GM19240 (cell line): ENCODE measurements at regions not wholly inside any gene's neighbourhood (a gene's known extent, or its start where the extent isn't known, plus 50 kb on each side); places are given as distances from the start of the nearest gene placed in this dataset.
"Not testable (repeated sequence)": the region's sequence is repeated elsewhere in the genome, so short reads cannot be mapped to it uniquely, and the experiment has no call there.

ENCODE experiments used
- DNase-seq: peaks from one replicate; pipeline ENCODE4 v3.0.0; 2011; ENCODE audit warnings: low spot score; ENCODE audit not compliant: insufficient read length

DNA sequence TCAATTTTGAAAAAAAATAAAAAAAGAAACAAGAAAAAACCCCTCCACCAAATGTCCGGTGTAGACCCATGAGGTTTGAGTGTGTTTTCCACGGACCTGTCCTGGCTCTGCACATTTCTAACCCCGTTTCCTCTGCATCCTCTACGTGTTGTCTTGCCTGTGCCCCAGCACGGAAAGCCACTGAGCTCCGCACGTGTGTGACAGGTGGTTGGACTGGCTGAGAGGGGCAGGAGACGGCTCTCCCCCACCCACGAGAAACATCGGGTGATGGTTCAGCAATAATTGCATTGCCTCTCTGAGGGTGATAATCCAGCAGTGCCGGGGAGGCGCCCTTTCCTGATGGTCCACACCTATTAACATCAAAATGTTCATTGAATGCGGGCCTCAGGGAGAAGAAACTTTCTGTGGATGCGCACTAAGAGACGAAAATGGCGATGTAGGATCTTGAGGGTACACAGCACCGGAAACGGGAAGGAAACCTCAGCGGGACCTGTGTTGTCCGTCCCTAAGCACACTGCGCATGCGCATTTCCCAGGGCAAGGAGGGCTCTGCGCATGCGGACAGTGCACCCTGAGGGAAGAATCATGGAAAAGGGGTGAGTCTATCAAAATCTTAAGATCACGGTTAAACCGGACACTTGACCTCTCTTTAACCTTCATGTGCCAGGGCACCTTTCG, 470.1 kb upstream of the ADARB2 start:
- no peak for DNase-seq

DNA sequence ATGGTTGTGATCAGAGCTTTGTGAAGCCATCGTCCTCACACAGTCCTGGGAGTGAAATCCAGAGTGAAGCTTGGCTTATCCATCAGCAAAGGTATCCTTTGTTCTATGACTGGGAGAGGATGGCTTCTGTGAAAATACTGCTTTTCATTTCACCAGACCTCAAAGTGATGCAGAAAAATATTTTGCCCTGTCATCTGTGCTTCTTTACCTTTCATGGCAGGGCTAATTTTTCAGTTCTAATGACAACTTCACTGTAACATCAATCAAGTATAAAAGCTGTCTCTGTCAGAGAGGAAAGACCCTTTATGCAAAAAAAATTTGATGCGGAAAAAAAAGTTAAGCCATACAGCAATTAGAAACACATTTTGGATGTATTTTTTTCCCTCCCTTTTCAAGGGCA, 468.1 kb upstream of the ADARB2 start:
- no peak for DNase-seq

DNA sequence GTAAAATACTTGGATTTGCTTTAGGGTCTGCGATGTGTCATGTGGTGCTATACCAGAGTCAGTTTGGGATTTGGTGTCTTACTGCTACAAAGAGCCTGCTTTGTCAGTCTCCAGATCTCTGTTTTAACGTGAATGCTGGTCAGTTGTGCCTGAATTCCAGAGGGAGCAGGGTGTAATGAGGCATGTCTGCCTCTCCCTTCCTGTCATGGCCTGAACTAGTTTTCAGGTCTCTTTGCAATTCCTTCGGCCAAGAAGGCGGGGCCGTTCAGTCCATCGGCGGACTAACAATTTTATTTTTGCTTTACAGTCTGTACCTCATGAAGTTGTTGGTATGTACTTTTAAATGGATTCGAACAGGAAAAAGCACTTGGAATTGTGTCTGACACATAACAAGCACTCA, 465.1 kb upstream of the ADARB2 start:
- DNase-seq = no peak

DNA sequence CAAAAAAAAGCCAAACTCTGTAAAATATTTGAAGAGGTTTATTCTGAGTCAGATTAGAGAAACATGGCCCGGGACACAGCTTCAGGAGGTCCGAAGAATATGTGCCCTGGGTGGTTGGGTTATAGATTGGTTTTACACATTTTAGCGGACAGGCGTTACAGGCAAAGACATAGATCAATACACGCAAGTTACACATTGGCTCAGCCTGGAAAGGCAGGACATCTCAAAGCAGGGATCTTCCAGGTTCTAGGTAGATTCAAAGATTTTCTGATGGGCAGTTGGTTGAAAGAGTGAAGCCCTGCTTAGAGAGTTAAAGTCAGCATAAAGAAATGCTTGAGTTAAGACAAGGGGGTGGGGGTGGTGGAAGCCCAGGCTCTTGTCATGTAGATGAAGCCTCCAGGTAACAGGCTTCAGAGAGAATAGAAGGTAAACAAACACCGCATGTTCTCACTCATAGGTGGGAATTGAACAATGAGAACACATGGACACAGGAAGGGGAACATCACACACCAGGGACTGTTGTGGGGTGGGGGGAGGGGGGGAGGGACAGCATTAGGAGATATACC, 464.3 kb upstream of the ADARB2 start:
- DNase-seq = no peak

DNA sequence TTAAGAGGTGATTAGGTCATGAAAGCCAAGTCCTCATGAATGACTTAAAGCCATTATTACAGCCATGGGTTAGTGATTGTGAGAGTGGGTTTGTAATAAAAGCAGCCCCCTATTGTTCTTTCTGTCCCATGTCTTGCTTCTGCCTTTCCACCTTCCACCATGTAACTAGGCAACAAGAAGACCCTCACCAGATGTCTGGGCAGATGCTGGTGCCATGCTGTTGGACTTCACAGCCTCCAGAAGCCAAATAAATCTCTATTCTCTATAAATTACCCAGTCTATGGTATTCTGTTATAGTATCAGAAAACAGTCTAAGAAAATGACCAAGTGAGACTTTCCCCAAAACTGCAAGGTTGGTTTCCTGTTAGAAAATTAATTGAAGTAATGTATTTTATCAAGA, 460.3 kb upstream of the ADARB2 start:
- no peak for DNase-seq

DNA sequence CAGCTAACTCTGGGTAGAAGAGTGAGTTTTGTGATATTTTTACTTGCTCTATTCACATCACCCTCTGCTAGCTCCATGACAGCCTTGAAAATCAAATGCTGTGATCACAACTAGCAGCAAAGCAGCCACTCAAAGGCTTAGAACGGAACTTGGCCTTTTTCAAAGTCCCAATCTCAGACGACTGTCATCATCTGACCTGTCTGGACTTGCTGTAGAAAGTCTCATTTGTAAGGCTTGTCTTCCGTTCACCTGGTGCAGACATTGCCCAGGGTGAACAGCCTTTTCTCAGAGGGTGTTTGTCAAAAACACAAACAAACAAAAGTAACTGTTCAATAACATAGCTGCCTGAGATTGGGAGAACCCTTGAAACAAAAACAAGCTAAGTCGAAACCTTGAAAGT, 458.9 kb upstream of the ADARB2 start:
- no peak for DNase-seq

DNA sequence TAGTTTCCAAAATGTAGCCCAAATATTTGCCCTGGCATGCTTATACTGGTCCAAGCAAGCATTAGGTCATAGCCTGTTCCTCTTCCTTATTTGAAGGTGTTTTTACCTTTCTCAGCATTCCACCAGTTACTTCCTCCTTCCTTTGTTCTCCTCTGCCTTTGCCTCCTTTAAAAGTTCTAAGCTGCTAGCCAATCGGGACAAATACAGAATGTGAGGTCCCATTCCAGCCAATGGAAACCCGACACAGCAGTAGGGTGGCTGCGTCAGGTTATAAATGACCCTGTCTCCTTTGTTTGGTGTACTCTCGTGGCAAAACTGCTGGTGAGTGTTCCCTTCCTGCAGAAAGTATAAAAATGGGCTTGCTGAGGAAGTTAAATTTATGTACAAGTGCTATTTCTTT, 452.0 kb upstream of the ADARB2 start:
- DNase-seq = not testable (repeated sequence)

DNA sequence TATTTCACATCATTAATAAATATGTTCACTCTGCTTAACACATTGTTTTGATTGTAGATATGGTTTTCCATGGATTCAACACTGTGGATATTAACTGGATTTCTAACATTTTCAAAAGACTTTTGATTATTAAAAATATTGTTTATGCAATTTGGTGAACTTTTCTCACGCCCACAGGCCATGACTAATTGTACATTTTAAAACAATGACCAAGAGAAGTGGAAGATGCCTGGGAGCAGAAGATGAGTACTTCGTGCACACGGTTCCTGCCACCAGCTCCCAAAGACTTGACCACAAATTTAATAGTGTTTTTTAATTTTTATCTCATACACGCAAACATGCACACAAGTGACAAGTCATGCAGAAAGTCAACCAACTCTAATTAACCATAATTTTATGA, 451.0 kb upstream of the ADARB2 start:
- DNase-seq = no peak

DNA sequence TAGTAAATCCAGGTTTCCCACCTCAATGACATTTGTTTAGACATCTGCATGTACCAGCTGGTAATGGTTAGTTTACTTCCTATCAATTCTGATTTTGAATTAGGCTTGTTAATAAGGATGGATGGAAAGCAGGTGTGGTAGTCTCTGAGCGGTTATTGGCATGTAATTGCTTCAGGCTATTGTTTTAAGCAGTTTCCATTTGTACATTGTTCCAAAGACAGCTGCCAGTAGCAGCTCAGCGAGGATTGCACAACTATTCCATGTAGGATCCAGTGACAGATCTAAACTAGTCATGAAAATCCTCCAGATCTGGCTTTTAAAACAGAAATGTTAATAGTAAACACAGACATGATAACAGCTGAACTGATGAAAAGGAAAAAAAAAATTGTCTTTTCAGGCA, 436.0 kb upstream of the ADARB2 start:
- DNase-seq = no peak

DNA sequence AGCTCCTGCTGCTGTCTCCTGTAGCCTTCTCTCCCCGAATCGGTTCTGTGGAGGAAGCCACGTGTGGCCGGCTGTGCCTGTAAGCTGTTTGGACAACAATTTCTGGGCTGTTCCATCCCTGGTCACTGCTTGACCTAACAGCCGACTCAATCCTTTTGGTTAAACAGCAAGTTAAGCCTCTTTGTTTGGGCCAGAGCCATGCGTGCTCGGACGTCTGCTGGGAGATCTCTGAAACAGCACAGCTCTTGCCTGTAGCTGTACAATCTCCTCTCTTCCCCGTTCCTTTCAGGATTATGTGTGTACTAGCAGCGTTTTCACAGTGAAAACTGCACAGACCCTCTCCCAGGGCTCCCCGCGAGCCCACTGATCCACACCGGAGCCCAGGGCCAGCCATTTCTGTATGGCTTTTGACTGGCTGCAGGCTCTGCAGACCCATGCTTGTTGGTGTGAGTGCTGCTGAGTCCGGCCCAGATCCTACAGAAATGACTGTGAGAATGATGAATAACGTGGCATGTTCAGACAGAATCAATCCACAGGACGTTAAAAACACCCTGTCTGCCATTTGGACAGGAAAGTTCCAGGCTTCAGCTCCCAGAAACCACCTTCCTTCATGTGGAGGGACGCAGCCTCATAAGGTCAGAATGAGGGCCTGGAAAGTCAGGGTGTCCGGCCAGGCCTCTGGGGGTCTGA, 428.6 kb upstream of the ADARB2 start:
- no peak for DNase-seq

DNA sequence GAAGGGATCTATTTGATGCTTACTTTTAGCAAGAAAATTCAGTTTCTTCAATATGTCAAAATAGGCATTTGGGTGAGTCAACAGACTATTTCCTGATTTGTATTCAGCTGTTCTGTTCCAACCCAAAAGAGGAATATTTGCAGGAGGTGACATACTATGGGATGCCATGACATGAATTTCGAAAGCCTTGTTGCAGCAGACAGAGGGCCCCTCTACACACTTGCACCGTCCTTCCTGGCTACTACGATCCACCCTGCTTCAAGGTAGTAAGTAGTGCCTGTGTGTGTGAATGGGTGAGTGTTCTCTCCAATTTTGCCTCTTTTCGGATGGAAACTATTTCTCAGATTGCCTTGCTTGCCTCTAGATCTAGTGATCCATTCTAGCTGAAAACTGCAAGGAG, 413.0 kb upstream of the ADARB2 start:
- DNase-seq = no peak

DNA sequence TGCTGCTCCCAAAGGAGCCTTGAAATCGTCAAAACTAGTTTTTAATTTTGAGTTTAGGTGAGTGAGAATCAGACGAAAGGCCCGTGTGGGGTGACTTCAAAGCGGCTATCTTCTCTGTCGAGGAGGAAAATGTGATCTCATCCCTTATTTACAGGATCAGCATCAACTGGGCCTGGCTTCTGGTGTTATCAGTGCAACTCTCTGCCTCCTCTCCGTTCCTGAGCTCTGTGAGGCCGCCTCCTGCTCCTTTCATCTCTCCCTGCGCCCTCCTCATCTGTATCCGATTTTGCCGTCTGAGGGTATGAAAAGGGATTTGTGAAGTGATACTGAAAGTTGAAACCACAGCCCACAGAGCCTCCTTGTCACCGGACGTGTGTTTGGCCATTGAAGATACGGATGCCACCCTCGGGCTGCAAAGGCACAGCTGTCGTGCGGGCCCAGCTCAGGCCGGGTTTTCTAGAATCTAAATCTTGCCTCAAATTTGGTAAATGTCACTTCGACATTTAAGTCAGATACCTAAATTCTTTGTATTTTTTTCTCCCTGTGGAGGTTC, 408.7 kb upstream of the ADARB2 start:
- no peak for DNase-seq

DNA sequence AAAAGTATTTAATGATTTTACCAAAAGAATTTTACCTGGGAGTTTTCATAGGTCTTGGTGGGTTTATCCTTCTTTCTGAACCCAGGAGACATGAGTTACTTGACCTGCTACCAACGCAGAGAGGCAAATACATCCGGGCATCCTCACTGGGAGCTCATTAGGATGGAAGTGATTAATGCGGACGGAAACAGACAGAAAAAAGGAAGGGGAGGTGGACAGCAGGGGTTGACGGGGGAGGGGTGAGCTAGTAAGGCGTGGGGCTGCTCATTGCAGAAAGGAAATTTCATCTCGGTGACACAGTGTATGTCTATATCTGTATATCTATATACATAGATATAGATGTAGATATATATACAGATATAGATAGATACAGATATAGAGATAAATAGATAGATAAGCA, 408.2 kb upstream of the ADARB2 start:
- DNase-seq = no peak

DNA sequence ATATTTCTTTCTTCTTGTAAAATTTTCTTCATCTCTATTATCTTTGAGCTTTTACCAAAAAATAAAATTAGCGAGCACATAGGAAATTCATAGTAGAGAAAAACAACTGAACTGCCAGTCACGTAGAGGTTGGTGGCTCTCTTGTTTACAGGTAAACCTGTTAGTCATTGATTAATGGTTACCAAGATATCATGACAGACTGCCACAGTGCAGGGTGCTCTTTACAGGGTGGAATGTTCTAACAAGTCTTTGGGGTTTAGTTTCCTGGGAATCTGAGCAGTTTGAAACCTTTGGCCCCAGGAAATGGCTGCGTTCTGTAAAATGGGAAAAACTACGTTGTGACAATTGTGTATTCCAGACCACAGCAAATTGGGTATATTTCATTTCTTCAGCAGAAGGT, 407.3 kb upstream of the ADARB2 start:
- DNase-seq = no peak

DNA sequence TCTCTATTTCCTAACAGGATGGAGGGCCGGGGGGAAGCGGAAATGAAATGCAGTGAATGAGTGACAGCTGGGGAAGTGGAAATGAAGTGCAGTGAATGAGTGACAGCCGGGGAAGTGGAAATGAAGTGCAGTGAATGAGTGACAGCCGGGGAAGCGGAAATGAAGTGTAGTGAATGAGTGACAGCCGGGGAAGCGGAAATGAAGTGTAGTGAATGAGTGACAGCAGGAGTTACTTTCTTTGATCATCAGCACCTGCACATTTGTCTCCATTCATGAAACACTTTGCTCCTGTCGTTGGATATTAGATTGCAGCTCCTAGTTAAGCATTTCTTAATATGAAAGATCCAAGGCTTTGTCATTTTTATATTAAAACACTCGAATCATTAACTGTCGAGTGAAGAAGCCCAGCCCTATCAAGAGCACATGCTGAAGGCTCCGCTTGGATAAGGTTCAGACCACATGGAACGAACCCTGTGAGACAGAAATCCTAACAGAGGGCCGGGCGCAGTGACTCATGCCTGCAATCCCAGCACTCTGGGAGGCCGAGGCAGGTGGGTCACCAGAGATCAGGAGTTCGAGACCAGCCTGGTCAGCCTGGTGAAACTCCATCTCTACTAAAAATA, 406.0 kb upstream of the ADARB2 start:
- DNase-seq = no peak

DNA sequence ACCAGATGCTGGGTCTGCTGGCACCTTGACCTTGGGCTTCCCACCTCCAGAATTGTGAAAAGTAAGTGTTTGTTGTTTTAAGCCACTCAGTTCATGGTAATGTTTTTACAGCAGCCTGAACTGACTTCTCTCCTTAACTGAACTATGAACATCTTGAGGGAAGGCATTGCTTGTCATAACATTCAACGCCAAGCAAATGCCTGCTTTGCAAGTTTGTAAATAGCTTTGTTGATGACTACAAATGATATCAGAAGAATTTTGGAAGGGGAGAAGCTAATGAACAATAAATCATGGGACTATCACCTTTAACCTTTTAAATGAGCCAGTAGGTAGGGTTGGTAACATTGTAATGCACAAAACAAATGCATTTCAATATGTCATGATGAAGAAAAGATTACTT, 402.4 kb upstream of the ADARB2 start:
- DNase-seq = no peak

DNA sequence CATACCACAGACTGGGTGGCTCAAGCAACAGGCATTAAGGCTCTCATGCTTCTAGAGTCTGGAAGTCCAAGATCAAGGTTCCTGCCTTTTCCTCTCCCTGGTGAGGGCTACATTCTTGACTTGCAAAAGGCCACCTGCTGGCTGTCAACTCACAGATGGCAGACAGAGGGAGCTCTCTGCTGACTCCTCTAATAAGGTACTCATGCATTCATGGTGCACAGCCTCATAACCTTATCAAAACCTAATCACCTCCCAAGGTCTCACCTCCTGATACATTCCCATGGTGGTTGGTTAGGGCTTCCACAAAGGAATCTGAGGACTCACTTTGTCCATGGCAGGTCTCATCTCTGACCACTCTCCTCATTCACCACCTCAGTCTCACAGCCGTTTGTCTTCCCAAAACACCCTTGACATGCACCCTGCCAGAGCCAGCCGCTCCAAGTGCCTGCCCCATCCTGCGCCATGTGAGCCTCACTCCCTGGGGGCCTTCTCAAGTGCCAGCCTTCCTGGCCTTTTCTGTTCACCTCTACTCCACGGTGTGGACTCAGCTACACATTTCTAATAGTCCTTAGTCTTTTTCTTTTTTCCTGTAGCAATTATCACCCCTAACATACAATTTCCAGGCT, 400.3 kb upstream of the ADARB2 start:
- no peak for DNase-seq

DNA sequence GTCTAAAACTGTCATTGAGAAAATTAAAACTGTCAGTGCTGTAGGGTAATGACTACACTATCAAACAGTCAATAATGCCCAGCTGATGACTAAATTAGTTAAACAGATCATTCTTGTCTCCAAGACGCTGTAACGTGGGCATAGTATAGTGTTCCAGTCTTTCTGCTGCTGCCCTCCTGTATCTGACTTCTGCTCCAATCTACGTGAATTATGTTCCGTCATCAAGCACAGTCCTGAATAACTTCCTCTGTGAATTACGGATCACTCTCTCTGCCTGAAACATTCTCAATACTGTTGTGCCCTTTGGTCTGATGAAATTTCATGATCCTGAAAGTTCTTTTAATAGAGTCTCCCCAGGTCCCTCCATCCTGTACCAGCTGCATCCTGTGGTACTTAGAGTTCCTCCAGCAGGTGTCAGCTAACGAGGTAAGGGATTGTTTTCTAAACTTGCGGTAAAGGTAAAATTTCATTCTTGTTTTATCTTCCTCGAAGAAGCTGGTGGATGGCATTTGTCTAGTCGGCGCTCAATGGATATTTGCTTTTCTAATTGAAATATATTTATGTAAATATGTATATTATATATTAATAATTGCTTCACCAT, 393.5 kb upstream of the ADARB2 start:
- no peak for DNase-seq

DNA sequence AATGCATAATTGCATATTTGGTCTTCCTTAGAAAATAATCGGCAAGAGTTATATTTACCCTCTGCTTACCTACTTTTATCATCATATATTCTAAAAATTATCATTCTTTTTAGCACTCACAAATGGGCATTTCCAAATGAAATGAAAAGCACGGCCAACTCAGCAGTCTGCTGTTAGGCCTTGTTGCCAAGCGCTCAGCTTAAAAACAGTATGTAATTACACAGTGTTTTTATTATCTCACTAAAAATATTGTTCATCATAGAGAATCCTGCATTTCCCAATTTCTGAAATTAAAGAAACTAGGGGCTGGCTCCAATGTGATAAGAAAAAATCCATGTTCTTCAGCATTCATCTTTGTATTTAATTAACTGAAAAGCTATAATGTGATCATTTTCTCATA, 391.7 kb upstream of the ADARB2 start:
- DNase-seq = no peak

DNA sequence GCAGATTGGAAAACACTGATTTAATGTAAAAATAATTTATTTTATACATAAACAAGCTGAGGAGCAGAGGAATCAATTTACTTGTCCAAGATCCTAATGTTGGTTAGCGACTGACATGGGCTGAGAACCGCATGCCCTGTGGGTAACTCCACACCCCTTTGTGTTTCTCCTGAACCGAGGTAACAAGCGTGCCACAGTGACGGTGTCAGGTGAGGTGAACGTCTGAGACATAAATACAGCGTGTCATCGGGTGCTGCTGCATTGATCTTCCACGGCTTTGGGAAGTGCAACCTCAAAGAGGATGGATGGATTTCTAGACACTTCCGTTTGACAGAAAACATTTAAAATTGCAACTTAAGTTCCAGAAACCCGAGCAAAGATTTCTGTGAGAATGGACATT, 386.8 kb upstream of the ADARB2 start:
- no peak for DNase-seq

DNA sequence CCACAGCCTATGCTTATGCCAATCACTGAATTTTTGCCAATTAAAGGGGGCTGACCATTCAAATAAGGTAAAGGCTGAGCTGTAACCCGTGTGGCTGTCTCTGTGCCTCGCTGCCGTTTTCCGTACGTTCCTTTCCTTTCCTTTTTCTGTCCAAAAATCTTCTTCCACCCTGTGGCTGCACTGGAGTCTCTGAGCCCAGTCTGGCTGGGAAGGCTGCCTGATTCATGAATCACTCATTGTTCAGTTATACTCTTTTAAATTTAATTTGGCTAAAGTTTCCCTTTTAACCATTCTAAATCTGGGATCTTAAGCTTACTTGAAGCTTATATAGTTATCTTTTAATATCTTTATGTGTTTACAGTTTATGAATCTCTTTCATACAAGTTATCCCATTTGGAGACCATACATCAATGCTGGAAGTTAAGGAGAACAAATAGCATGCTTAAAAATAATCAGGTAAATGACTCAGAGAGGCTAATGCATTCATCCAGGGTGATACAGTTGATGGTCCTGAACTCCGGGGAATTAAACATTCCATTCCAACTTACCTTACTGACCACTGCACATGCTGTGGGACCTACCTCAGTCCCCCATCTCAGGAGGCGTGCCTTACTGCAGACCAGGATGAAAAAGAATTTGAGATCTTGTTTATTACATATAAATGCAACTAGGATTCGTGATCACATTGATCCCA, 385.3 kb upstream of the ADARB2 start:
- no peak for DNase-seq
